GM12878 (cell line): ENCODE measurements at regions not wholly inside any gene's neighbourhood (a gene's known extent, or its start where the extent isn't known, plus 50 kb on each side); places are given as distances from the start of the nearest gene placed in this dataset.

Source experiments
- ATAC-seq: fragments of 200-7000 bp; cut with Tn5 transposase; 3 replicates; pipeline ENCODE4 v1.9.1; 2020; ENCODE audit warnings: mild to moderate bottlenecking, moderate library complexity
- BruUV-seq: library from RNA; stranded (reverse); fragments of 400-500 nt; replicated peaks from 2 replicates; lab custom pipeline; 2021; lab: Mats Ljungman, UMichigan
- CTCF ChIA-PET: fragments of 300-600 bp; sonication (Branson Sonifier 250); formaldehyde crosslinking; extraction: SDS; loops from one replicate; lab custom pipeline; 2021; ENCODE audit warnings: inconsistent platforms; lab: Yijun Ruan, JAX
- POLR2A ChIA-PET: fragments of 350-600 bp; formaldehyde crosslinking; extraction: SDS; loops from one replicate; lab custom pipeline; 2021; ENCODE audit warnings: inconsistent platforms; lab: Charles Lee
- RAD21 ChIA-PET: fragments of 300-600 bp; sonication (Branson Sonifier 250); formaldehyde crosslinking; loops from one replicate; lab custom pipeline; 2023; ENCODE audit warnings: antibody characterized with exemption; ENCODE audit not compliant: unreplicated experiment; lab: Charles Lee
- SMC1A ChIA-PET: fragments of 300-600 bp; sonication (Branson Sonifier 250); formaldehyde crosslinking; loops from one replicate; lab custom pipeline; 2023; ENCODE audit not compliant: unreplicated experiment, uncharacterized antibody; lab: Charles Lee
- DNase-seq: peaks from one replicate; pipeline ENCODE4 v3.0.0-alpha.2; 2011; ENCODE audit warnings: low read depth, low spot score
- FAIRE-seq: peaks from 3 replicates; lab custom pipeline; 2011; peaks lifted over from hg19 to GRCh38; lab: Jason Lieb, UNC
- H2AFZ ChIP-seq: 2 replicates; pipeline ENCODE4 v1.6.0; 2011; ENCODE audit warnings: low read depth, low read length, control low read depth; ENCODE audit not compliant: control insufficient read depth
- H3K27ac ChIP-seq: 2 replicates; pipeline ENCODE4 v1.5.1; 2011; ENCODE audit warnings: control low read depth; ENCODE audit not compliant: control insufficient read depth, insufficient read depth
- H3K27me3 ChIP-seq, 2 experiments: replicated peaks in 1 of 2; 2 replicates each; pipeline versions ENCODE4 v1.6.0 to v1.6.1; 2011; ENCODE audit warnings: low read length in 1 of 2; ENCODE audit not compliant: control insufficient read depth in 2 of 2, insufficient read depth in 2 of 2
- H3K36me3 ChIP-seq, 2 experiments: 2 replicates each; pipeline ENCODE4 v1.5.1; 2011; ENCODE audit warnings: low read length in 1 of 2; ENCODE audit not compliant: control insufficient read depth in 2 of 2, insufficient read depth in 2 of 2
- H3K4me1 ChIP-seq: 2 replicates; pipeline ENCODE4 v1.6.1; 2011; ENCODE audit warnings: mild to moderate bottlenecking, low read length, moderate library complexity, mixed read lengths; ENCODE audit not compliant: control insufficient read depth, insufficient read depth
- H3K4me2 ChIP-seq: 2 replicates; pipeline ENCODE4 v1.6.0; 2011; ENCODE audit warnings: control low read depth; ENCODE audit not compliant: control insufficient read depth, insufficient read depth
- H3K4me3 ChIP-seq: fragments of 200-600 bp; sonication (generic); 2 replicates; pipeline ENCODE4 v1.5.1; 2016
- H3K79me2 ChIP-seq: 2 replicates; pipeline ENCODE4 v1.6.0; 2011; ENCODE audit warnings: low read length; ENCODE audit not compliant: control insufficient read depth, insufficient read depth
- H3K9ac ChIP-seq: 2 replicates; pipeline ENCODE4 v1.8.0; 2011; ENCODE audit warnings: low read length, control low read depth, mixed read lengths; ENCODE audit not compliant: control insufficient read depth, insufficient read depth
- H3K9me3 ChIP-seq: replicated peaks from 3 replicates; pipeline ENCODE4 v1.5.1; 2011; ENCODE audit warnings: mild to moderate bottlenecking, low read length; ENCODE audit not compliant: control insufficient read depth, insufficient read depth
- H4K20me1 ChIP-seq: 2 replicates; pipeline ENCODE4 v1.6.0; 2011; ENCODE audit not compliant: control insufficient read depth, insufficient read depth
- ATF7 ChIP-seq: fragments of 450-650 bp; IDR thresholded peaks from 2 replicates; pipeline ENCODE4 v1.6.1; 2016; ENCODE audit warnings: low read depth, mild to moderate bottlenecking
- DPF2 ChIP-seq: fragments of 450-650 bp; IDR thresholded peaks from 2 replicates; pipeline ENCODE4 v1.6.1; 2017; ENCODE audit warnings: mild to moderate bottlenecking
- HDAC2 ChIP-seq: fragments of 200-600 bp; sonication (generic); IDR thresholded peaks from 2 replicates; pipeline ENCODE4 v1.6.1; 2017
- MEF2B ChIP-seq: fragments of 450-650 bp; IDR thresholded peaks from 2 replicates; pipeline ENCODE4 v1.6.1; 2018; ENCODE audit warnings: mild to moderate bottlenecking, moderate library complexity; ENCODE audit not compliant: partially characterized antibody, poor library complexity, severe bottlenecking
- MTA2 ChIP-seq: fragments of 450-650 bp; IDR thresholded peaks from 2 replicates; pipeline ENCODE4 v1.6.1; 2016; ENCODE audit warnings: low read depth, mild to moderate bottlenecking, moderate library complexity
- RBBP5 ChIP-seq: fragments of 200-600 bp; sonication (generic); conservative IDR thresholded peaks from 2 replicates; pipeline ENCODE4 v1.6.1; 2016
- TAF1 ChIP-seq: IDR thresholded peaks from 2 replicates; pipeline ENCODE4 v1.6.1; 2011; ENCODE audit warnings: mild to moderate bottlenecking, low read depth, low read length, borderline replicate concordance
- WGBS: methylation state at CpG from one replicate; pipeline ENCODE4 v1.1.6; 2016; ENCODE audit warnings: low lambda C conversion rate; ENCODE audit not compliant: insufficient replicate concordance, insufficient coverage; ENCODE audit errors: missing lambda C conversion rate; 5-methylcytosine and 5-hydroxymethylcytosine counted together
- in situ Hi-C: fragments of 300-500 bp; cut with MboI; formaldehyde crosslinking; loops from 9 replicates; pipeline ENCODE4 v1.14.3; 2018; ENCODE audit warnings: mixed read lengths
- intact Hi-C: fragments of 100-400 bp; cut with micrococcal nuclease; formaldehyde crosslinking; loops from one replicate; pipeline ENCODE4 v1.14.2; 2022; ENCODE audit not compliant: unreplicated experiment
- TF ChIP-seq, protein P1 (sequence below): fragments of 450-650 bp; IDR thresholded peaks from 2 replicates; pipeline ENCODE4 v1.6.1; 2017; ENCODE audit warnings: mild to moderate bottlenecking, low read depth, inconsistent platforms; ENCODE audit not compliant: poor library complexity, severe bottlenecking
- TF ChIP-seq, protein P2 (sequence below): fragments of 450-650 bp; IDR thresholded peaks from 2 replicates; pipeline ENCODE4 v1.6.1; 2018; ENCODE audit warnings: mild to moderate bottlenecking, low read depth, moderate library complexity; ENCODE audit not compliant: partially characterized antibody

DNA sequence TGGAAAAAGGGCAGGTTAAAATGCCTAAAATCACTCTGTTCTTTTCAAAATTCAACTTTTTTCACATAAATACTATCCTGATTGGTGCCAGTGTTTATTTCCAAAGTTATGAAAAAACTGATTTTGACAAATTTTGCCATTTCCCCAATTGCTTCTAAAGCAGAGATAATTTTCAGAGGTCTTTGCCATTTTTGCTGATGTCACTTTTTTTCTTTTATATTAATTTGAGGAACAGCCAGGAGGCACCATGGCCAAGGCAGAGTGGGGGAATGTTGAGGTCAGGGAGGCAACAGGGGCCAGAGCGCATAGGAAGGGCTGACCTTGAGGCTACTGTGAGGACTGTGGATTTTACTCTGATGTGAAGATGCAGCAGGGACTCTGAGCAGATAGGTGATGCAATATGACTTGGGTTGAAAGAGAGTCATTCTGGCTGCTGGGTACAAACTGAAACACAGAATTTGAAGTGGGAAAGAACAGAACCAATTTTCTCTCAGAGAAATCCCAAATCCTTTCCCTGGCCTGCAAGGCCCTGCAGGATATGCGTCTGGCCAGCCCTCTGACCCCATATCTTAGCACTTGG, 75.1 kb upstream of the LDAH start:
- intact Hi-C loops = no loop called here
- Histone ChIP-seq H3K4me3 (no peak overlapping the region), H3K36me3 (no peaks in the 10 kb centered on the region), H3K9ac (no peak overlapping the region), H2AFZ (no peak overlapping the region), H3K79me2 (no peaks in the 10 kb centered on the region), H3K4me1 (no peaks in the 10 kb centered on the region), H3K27me3 (peaks cover 3 to 6% of the 10 kb centered on the region in 2 experiments), H4K20me1 (no peaks in the 10 kb centered on the region), H3K27ac (no peak overlapping the region), H3K4me2 (no peak overlapping the region), H3K9me3 (no peaks in the 10 kb centered on the region)
- no peak for ATAC-seq
- CTCF ChIA-PET = no interaction called here
- BruUV-seq = no TSS peak
- FAIRE-seq = no peak
- POLR2A ChIA-PET = no interaction called here
- TF ChIP-seq DPF2 = no peak
- TF ChIP-seq MEF2B = no peak
- no peak for TF ChIP-seq MTA2
- TF ChIP-seq TAF1 = no peak
- no peak for TF ChIP-seq HDAC2
- TF ChIP-seq ATF7 = no peak
- TF ChIP-seq, protein P1, sequence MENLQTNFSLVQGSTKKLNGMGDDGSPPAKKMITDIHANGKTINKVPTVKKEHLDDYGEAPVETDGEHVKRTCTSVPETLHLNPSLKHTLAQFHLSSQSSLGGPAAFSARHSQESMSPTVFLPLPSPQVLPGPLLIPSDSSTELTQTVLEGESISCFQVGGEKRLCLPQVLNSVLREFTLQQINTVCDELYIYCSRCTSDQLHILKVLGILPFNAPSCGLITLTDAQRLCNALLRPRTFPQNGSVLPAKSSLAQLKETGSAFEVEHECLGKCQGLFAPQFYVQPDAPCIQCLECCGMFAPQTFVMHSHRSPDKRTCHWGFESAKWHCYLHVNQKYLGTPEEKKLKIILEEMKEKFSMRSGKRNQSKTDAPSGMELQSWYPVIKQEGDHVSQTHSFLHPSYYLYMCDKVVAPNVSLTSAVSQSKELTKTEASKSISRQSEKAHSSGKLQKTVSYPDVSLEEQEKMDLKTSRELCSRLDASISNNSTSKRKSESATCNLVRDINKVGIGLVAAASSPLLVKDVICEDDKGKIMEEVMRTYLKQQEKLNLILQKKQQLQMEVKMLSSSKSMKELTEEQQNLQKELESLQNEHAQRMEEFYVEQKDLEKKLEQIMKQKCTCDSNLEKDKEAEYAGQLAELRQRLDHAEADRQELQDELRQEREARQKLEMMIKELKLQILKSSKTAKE = no peak
- no peak for TF ChIP-seq RBBP5
- TF ChIP-seq, protein P2, sequence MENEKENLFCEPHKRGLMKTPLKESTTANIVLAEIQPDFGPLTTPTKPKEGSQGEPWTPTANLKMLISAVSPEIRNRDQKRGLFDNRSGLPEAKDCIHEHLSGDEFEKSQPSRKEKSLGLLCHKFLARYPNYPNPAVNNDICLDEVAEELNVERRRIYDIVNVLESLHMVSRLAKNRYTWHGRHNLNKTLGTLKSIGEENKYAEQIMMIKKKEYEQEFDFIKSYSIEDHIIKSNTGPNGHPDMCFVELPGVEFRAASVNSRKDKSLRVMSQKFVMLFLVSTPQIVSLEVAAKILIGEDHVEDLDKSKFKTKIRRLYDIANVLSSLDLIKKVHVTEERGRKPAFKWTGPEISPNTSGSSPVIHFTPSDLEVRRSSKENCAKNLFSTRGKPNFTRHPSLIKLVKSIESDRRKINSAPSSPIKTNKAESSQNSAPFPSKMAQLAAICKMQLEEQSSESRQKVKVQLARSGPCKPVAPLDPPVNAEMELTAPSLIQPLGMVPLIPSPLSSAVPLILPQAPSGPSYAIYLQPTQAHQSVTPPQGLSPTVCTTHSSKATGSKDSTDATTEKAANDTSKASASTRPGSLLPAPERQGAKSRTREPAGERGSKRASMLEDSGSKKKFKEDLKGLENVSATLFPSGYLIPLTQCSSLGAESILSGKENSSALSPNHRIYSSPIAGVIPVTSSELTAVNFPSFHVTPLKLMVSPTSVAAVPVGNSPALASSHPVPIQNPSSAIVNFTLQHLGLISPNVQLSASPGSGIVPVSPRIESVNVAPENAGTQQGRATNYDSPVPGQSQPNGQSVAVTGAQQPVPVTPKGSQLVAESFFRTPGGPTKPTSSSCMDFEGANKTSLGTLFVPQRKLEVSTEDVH = no peak
- DNase-seq = no peak
- 45% methylated on average over 2 of the region's 2 CpGs for WGBS
- RAD21 ChIA-PET = no interaction called here
- in situ Hi-C loops = no loop called here
- SMC1A ChIA-PET = no interaction called here
